CD4-positive, alpha-beta memory T cell (primary cell): ENCODE measurements at regions not wholly inside any gene's neighbourhood (a gene's known extent, or its start where the extent isn't known, plus 50 kb on each side); places are given as distances from the start of the nearest gene placed in this dataset.

Experiments used
- CTCF ChIA-PET: fragments of 350-600 bp; sonication (Branson Sonifier 250); formaldehyde crosslinking; loops from one replicate; lab custom pipeline; 2021; ENCODE audit warnings: inconsistent platforms; ENCODE audit not compliant: partially characterized antibody; lab: Charles Lee
- POLR2A ChIA-PET: fragments of 350-600 bp; sonication (Branson Sonifier 250); formaldehyde crosslinking; loops from one replicate; lab custom pipeline; 2021; ENCODE audit not compliant: partially characterized antibody; lab: Charles Lee
- DNase-seq, 5 donors: peaks; one replicate each; pipeline versions ENCODE4 v3.0.0 to v3.0.0-alpha.2; 2020 to 2022; ENCODE audit warnings: mixed read lengths in 1 of 5
- H3K27ac ChIP-seq: one replicate; pipeline ENCODE4 v1.7.0; 2013; ENCODE audit warnings: low read depth, low read length
- H3K27me3 ChIP-seq: 2 replicates; pipeline ENCODE4 v1.7.0; 2013; ENCODE audit warnings: mild to moderate bottlenecking, low read length, moderate library complexity; ENCODE audit not compliant: insufficient read depth
- H3K36me3 ChIP-seq: 2 replicates; pipeline ENCODE4 v1.7.0; 2013; ENCODE audit warnings: mild to moderate bottlenecking, low read length, moderate library complexity; ENCODE audit not compliant: insufficient read depth
- H3K4me1 ChIP-seq: 2 replicates; pipeline ENCODE4 v1.7.0; 2013; ENCODE audit warnings: mild to moderate bottlenecking, low read length, moderate library complexity; ENCODE audit not compliant: insufficient read depth
- H3K4me3 ChIP-seq, 2 donors: one replicate each; pipeline ENCODE4 v1.7.0; 2013; ENCODE audit warnings: low read length in 2 of 2, mild to moderate bottlenecking in 1 of 2
- H3K9me3 ChIP-seq, 2 donors: one replicate each; pipeline ENCODE4 v1.7.0; 2013; ENCODE audit warnings: low read length in 2 of 2, control low read depth in 1 of 2; ENCODE audit not compliant: control insufficient read depth in 1 of 2
- H3K27ac Mint-ChIP-seq, 7 donors: one replicate each; pipeline ENCODE4 v1.8.0; 2020 to 2021; ENCODE audit warnings: mixed read lengths in 7 of 7, mild to moderate bottlenecking in 6 of 7, inconsistent platforms in 3 of 7, moderate library complexity in 3 of 7
- H3K27me3 Mint-ChIP-seq, 2 donors: one replicate each; pipeline ENCODE4 v1.8.0; 2020 to 2021; ENCODE audit warnings: mixed read lengths in 2 of 2
- H3K36me3 Mint-ChIP-seq, 2 donors: one replicate each; pipeline ENCODE4 v1.8.0; 2020 to 2021; ENCODE audit warnings: mixed read lengths in 2 of 2, inconsistent platforms in 1 of 2, mild to moderate bottlenecking in 1 of 2
- H3K4me1 Mint-ChIP-seq, 4 donors: one replicate each; pipeline ENCODE4 v1.8.0; 2020 to 2021; ENCODE audit warnings: mixed read lengths in 4 of 4, mild to moderate bottlenecking in 1 of 4
- H3K4me3 Mint-ChIP-seq, 8 donors: one replicate each; pipeline ENCODE4 v1.8.0; 2020 to 2021; ENCODE audit warnings: mixed read lengths in 8 of 8, mild to moderate bottlenecking in 7 of 8, moderate library complexity in 6 of 8, inconsistent platforms in 3 of 8
- H3K9me3 Mint-ChIP-seq, 8 donors: one replicate each; pipeline ENCODE4 v1.8.0; 2020 to 2021; ENCODE audit warnings: mixed read lengths in 8 of 8, mild to moderate bottlenecking in 5 of 8, inconsistent platforms in 3 of 8, moderate library complexity in 1 of 8
- intact Hi-C: fragments of 100-400 bp; cut with micrococcal nuclease; formaldehyde crosslinking; loops from one replicate; pipeline ENCODE4 v1.15.1; 2023

DNA sequence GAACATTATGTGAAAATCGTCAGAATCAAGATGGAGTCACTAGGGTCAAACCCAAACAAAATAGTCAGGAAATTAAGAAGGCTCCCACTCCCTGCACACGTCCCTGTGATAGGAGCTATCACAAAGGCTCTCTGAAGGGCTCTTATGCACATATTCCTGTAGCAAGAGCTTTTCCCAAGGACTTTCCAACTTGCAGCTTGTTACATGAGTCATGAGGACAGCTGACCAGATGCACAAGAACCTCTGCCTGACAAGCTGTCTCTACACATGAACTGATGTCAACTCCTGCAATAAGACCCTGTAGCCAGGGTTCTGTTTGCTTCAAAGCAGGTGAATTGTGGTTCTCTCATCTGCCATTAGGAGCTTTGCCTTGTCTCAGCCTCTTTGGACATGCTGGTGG lies 122.4 kb downstream of the OLFM1 start:
- Histone ChIP-seq H3K27me3 (no peaks in the 10 kb centered on the region), H3K36me3 (no peaks in the 10 kb centered on the region), H3K4me1 (no peaks in the 10 kb centered on the region), H3K27ac (no peak overlapping the region), H3K4me3 (no peak overlapping the region), H3K9me3 (no peaks in the 10 kb centered on the region)
- intact Hi-C loops = no loop called here
- H3K27me3 Mint-ChIP-seq = peaks cover 5% of the 10 kb centered on the region in 2 donors
- no peaks in the 10 kb centered on the region for H3K4me1 Mint-ChIP-seq
- H3K27ac Mint-ChIP-seq = no peak overlapping the region
- ChIA-PET POLR2A (no interaction called here), CTCF (no interaction called here)
- no peak for DNase-seq
- peaks cover 0 to 13% (median 3%) of the 10 kb centered on the region in 8 donors for H3K9me3 Mint-ChIP-seq
- H3K4me3 Mint-ChIP-seq = no peak overlapping the region
- H3K36me3 Mint-ChIP-seq = no peaks in the 10 kb centered on the region

DNA sequence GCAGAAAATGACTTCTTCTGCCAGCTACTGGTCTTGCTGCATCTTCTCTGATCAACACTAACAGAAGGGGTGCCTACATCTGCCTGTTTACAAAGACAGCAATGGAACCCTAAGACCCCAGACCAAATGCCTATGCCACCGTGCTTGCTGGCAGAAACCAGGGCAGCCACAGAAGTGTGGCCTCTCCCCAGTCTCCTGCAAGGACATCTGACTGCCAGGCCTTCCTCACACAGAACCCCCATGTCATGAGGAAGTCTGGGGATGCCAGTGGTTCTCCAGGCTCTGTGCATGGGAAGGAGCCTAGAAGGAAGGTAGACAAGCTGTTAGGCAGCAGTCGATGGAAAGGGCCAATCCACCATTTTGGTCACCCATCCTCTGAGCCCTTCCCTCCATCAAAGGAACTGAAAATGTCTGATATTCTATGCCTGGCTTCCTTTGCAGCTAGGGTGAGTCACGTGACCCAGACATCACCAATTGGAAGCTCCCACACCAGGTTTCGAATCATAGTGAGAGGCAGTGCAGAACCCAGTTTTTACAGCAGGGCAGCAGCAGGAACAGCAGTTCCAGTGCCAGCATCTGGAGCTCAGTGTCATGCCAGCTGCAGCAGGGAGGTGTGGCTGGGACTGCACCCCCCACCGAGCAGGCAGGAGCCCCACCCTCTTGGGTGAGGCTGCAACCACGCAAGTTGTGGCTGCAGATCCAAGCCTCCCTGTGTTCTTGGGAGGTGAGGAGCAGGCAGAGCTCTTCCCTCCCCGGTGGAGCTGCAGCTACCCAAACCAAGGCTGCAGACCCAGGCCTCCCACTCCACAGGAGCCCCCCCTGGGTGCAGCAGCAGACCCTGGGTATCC lies 123.4 kb downstream of the OLFM1 start:
- no peak overlapping the region for H3K27ac ChIP-seq
- no peak overlapping the region for H3K27ac Mint-ChIP-seq
- no peaks in the 10 kb centered on the region for H3K36me3 Mint-ChIP-seq
- no peaks in the 10 kb centered on the region for H3K27me3 ChIP-seq
- peaks cover 0 to 13% (median 3%) of the 10 kb centered on the region in 8 donors for H3K9me3 Mint-ChIP-seq
- H3K4me3 Mint-ChIP-seq = no peak overlapping the region
- no peak overlapping the region for H3K4me3 ChIP-seq
- no peaks in the 10 kb centered on the region for H3K9me3 ChIP-seq
- POLR2A ChIA-PET = no interaction called here
- H3K36me3 ChIP-seq = no peaks in the 10 kb centered on the region
- DNase-seq = no peak
- CTCF ChIA-PET = no interaction called here
- intact Hi-C loops = no loop called here
- peaks cover 5 to 7% of the 10 kb centered on the region in 2 donors for H3K27me3 Mint-ChIP-seq
- H3K4me1 Mint-ChIP-seq = no peaks in the 10 kb centered on the region
- no peaks in the 10 kb centered on the region for H3K4me1 ChIP-seq

DNA sequence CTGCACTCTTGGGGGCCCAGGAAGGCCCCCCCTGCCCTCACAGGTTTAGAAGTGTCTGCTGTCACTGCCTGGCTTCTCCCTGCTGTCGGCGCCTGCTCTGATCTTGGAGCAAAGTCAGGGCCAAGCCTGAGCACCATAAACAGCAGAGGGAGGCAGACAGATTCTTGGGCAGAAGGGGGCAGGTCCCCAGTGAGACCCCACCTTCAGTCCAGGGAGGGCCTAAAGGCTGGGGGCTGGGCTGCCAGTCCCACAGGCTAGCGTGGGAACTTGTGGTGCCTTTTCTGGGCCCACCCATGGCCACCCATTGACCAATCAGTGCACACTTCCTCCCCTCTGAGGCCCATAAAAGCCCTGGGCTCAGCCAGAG lies 124.0 kb downstream of the OLFM1 start:
- Histone ChIP-seq H3K27me3 (no peaks in the 10 kb centered on the region), H3K27ac (no peak overlapping the region), H3K4me3 (no peak overlapping the region), H3K9me3 (no peaks in the 10 kb centered on the region), H3K36me3 (no peaks in the 10 kb centered on the region), H3K4me1 (no peaks in the 10 kb centered on the region)
- CTCF ChIA-PET = no interaction called here
- Mint-ChIP-seq H3K27me3 (peaks cover 5 to 7% of the 10 kb centered on the region in 2 donors), H3K4me1 (no peaks in the 10 kb centered on the region), H3K9me3 (peaks cover 0 to 13% (median 3%) of the 10 kb centered on the region in 8 donors), H3K36me3 (no peaks in the 10 kb centered on the region), H3K27ac (no peak overlapping the region), H3K4me3 (no peak overlapping the region)
- intact Hi-C loops = no loop called here
- DNase-seq = no peak
- POLR2A ChIA-PET = no interaction called here

DNA sequence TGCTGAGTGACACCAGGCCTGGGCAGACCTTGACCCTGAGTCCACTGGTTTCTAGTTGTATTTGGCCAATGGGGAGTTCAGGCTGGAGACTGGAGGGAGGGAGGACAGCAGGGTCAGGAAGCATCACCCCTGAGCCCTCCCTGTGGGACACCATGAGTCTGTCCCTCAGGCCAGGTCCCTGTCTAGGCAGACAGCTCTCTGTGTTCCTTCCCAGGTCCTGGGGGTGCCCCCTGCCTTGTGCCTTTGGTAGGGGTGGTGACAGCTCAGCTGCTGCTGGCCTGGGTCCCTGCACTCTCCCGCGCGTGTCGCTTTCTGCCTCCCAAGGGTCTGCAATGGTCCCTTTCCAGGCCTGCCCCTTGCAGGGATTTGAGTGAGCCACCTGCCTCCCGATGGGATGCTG lies 125.5 kb downstream of the OLFM1 start:
- H3K27ac ChIP-seq = no peak overlapping the region
- H3K4me3 ChIP-seq = no peak overlapping the region
- Mint-ChIP-seq H3K27me3 (peaks cover 9% of the 10 kb centered on the region in 2 donors), H3K27ac (no peak overlapping the region), H3K4me3 (no peak overlapping the region), H3K9me3 (peaks cover 0 to 13% (median 3%) of the 10 kb centered on the region in 8 donors), H3K4me1 (no peaks in the 10 kb centered on the region), H3K36me3 (no peaks in the 10 kb centered on the region)
- DNase-seq = no peak
- POLR2A ChIA-PET = no interaction called here
- intact Hi-C loops = no loop called here
- CTCF ChIA-PET = no interaction called here
- no peaks in the 10 kb centered on the region for H3K36me3 ChIP-seq
- no peaks in the 10 kb centered on the region for H3K9me3 ChIP-seq
- H3K4me1 ChIP-seq = no peaks in the 10 kb centered on the region
- no peaks in the 10 kb centered on the region for H3K27me3 ChIP-seq

DNA sequence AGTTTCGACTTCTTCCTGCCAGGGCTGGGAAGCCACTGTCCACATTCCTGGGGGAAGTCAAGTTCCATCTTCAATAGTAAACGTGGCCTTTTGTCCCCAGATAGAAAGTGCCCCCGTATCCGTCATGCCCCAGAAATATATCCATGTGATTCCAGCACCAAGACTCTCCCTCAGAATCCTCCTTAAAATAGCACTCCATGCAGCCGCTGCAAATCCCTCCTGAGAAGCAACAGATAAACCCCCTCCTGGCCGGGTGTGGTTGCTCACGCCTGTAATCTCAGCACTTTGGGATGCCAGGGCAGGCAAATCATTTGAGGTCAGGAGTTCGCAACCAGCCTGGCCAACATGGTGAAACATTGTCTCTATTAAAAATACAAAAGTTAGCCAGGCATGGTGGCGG lies 126.1 kb downstream of the OLFM1 start:
- H3K9me3 Mint-ChIP-seq = peaks cover 0 to 13% (median 3%) of the 10 kb centered on the region in 8 donors
- no peaks in the 10 kb centered on the region for H3K36me3 Mint-ChIP-seq
- ChIA-PET POLR2A (no interaction called here), CTCF (no interaction called here)
- DNase-seq = no peak
- no peak overlapping the region for H3K27ac Mint-ChIP-seq
- no peaks in the 10 kb centered on the region for H3K9me3 ChIP-seq
- H3K4me1 ChIP-seq = no peaks in the 10 kb centered on the region
- no peak overlapping the region for H3K27ac ChIP-seq
- no peaks in the 10 kb centered on the region for H3K36me3 ChIP-seq
- H3K4me1 Mint-ChIP-seq = no peaks in the 10 kb centered on the region
- peaks cover 8 to 9% of the 10 kb centered on the region in 2 donors for H3K27me3 Mint-ChIP-seq
- no peak overlapping the region for H3K4me3 ChIP-seq
- H3K4me3 Mint-ChIP-seq = no peak overlapping the region
- H3K27me3 ChIP-seq = no peaks in the 10 kb centered on the region
- intact Hi-C loops = no loop called here

DNA sequence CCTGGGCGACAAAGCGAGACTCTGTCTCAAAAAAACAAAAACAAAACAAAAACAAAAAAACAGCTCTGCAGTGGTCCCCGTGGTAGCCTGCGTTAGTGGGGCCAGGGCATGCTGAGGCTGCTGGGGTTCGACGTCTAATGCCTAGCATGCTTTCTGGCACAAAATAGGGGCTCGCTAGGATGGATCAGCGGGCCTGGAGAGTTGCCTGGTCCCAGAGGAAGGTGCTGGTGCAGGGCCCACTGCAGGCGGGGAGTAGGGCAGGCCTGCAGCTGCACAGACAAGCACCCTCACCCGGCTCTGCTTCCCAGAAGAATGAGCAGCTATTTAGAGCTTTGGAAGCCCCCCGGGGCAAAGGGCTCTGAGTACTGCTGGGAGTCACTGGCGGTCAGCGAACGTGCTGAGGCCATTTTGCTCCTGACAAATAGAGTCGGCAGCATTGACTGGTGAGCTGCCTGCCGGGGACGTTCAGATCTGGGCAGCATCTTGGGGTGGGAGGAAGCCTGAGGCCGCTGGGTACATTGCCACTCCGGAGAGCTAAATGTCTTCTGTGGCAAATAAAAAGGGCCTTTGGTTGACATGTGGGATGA lies 126.7 kb downstream of the OLFM1 start:
- ChIA-PET POLR2A (no interaction called here), CTCF (no interaction called here)
- intact Hi-C loops = no loop called here
- Histone ChIP-seq H3K4me1 (no peaks in the 10 kb centered on the region), H3K27ac (no peak overlapping the region), H3K27me3 (no peaks in the 10 kb centered on the region), H3K4me3 (no peak overlapping the region), H3K9me3 (no peaks in the 10 kb centered on the region), H3K36me3 (no peaks in the 10 kb centered on the region)
- H3K27me3 Mint-ChIP-seq = peaks cover 6 to 9% of the 10 kb centered on the region in 2 donors
- no peak overlapping the region for H3K27ac Mint-ChIP-seq
- peaks cover 0 to 13% (median 3%) of the 10 kb centered on the region in 8 donors for H3K9me3 Mint-ChIP-seq
- DNase-seq = no peak
- no peak overlapping the region for H3K4me3 Mint-ChIP-seq
- H3K36me3 Mint-ChIP-seq = no peaks in the 10 kb centered on the region
- no peaks in the 10 kb centered on the region for H3K4me1 Mint-ChIP-seq

DNA sequence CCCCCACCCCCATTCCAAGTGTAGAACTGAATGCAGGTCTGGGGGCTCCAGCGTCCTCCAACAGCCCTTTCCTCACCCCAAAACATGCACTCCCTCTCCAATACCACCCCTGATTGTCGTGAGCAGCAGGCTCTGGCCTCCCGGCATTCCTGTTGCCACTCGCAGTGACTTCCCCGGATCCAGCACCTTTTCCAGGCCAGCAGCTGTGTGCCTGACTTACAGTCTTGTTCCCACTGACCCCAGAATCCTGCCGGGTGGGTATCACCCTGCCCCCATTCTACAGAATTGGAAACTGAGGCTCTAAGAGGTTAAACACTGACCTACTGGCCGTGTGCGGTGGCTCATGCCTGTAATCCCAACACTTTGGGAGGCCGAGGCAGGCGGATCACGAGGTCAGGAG lies 127.2 kb downstream of the OLFM1 start:
- no peaks in the 10 kb centered on the region for H3K36me3 Mint-ChIP-seq
- no peak for DNase-seq
- intact Hi-C loops = no loop called here
- Histone ChIP-seq H3K27ac (no peak overlapping the region), H3K27me3 (no peaks in the 10 kb centered on the region), H3K4me1 (no peaks in the 10 kb centered on the region), H3K36me3 (no peaks in the 10 kb centered on the region), H3K9me3 (no peaks in the 10 kb centered on the region), H3K4me3 (no peak overlapping the region)
- ChIA-PET POLR2A (no interaction called here), CTCF (no interaction called here)
- H3K9me3 Mint-ChIP-seq = peaks cover 0 to 13% (median 3%) of the 10 kb centered on the region in 8 donors
- H3K27me3 Mint-ChIP-seq = peaks cover 6 to 9% of the 10 kb centered on the region in 2 donors
- no peak overlapping the region for H3K27ac Mint-ChIP-seq
- H3K4me1 Mint-ChIP-seq = no peaks in the 10 kb centered on the region
- H3K4me3 Mint-ChIP-seq = no peak overlapping the region
